Esophagus (tissue), 2 donors: ENCODE measurements at regions not wholly inside any gene's neighbourhood (a gene's known extent, or its start where the extent isn't known, plus 50 kb on each side); places are given as distances from the start of the nearest gene placed in this dataset.

Experiments used
- H3K27ac ChIP-seq, 2 donors: one replicate each; pipeline ENCODE4 v1.5.1; 2013; ENCODE audit warnings: low read depth in 2 of 2, mild to moderate bottlenecking in 2 of 2, inconsistent platforms in 1 of 2, low read length in 1 of 2, moderate library complexity in 1 of 2
- H3K27me3 ChIP-seq, 2 donors: one replicate each; pipeline ENCODE4 v1.6.1; 2013; ENCODE audit warnings: low read length in 2 of 2, control low read depth in 1 of 2, mild to moderate bottlenecking in 1 of 2; ENCODE audit not compliant: insufficient read depth in 2 of 2, control insufficient read depth in 1 of 2
- H3K36me3 ChIP-seq, 2 donors: one replicate each; pipeline ENCODE4 v1.6.1; 2013; ENCODE audit warnings: low read length in 1 of 2; ENCODE audit not compliant: control insufficient read depth in 2 of 2, insufficient read depth in 2 of 2
- H3K4me1 ChIP-seq, 2 donors: one replicate each; pipeline ENCODE4 v1.6.1; 2013; ENCODE audit warnings: low read length in 1 of 2; ENCODE audit not compliant: control insufficient read depth in 2 of 2, insufficient read depth in 2 of 2
- H3K4me3 ChIP-seq, 2 donors: one replicate each; pipeline ENCODE4 v1.5.1; 2013; ENCODE audit warnings: low read length in 2 of 2, mild to moderate bottlenecking in 2 of 2, low read depth in 1 of 2, moderate library complexity in 1 of 2
- H3K9me3 ChIP-seq, 2 donors: one replicate each; pipeline ENCODE4 v1.6.1; 2013; ENCODE audit warnings: mild to moderate bottlenecking in 2 of 2, low read depth in 1 of 2, low read length in 1 of 2, moderate library complexity in 1 of 2; ENCODE audit not compliant: control insufficient read depth in 2 of 2, insufficient read depth in 1 of 2
- WGBS, 2 donors: extraction: QIAGEN DNeasy Blood & Tissue Kit; methylation state at CpG; one replicate each; pipeline ENCODE4 v1.1.7; 2013; 5-methylcytosine and 5-hydroxymethylcytosine counted together
- donor health status: healthy with polysubstance abuse.
- donor health status: Bipolar disorder and iron deficiency.

DNA sequence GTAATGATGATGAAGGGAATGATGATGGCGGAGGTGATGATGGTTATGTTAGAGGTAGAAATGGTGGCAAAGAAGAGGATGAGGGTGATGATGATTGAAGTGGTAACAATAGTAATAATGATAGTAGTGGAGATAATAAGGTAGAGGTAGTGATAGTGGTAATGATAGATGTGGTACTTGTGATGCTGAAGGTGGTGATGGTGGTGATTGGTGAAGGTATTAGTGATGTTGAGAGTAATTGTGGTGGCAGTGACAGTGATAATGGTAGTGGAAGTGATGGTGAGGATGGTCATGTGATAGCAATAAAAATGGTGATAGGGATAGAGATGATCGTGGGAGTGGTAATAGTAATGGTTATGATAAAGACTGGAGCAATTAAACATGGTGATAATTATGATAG, 108.8 kb downstream of the EFNB1 start:
- Histone ChIP-seq H3K27me3 (peaks cover 0 to 7% of the 10 kb centered on the region in 2 donors), H3K36me3 (no peaks in the 10 kb centered on the region), H3K27ac (no peak overlapping the region), H3K4me3 (no peak overlapping the region), H3K4me1 (peaks cover 0 to 2% of the 10 kb centered on the region in 2 donors), H3K9me3 (peaks cover 0 to 2% of the 10 kb centered on the region in 2 donors)
- WGBS, 2 donors, result 87 to 94% methylated on average over 2 of the region's 2 CpGs

DNA sequence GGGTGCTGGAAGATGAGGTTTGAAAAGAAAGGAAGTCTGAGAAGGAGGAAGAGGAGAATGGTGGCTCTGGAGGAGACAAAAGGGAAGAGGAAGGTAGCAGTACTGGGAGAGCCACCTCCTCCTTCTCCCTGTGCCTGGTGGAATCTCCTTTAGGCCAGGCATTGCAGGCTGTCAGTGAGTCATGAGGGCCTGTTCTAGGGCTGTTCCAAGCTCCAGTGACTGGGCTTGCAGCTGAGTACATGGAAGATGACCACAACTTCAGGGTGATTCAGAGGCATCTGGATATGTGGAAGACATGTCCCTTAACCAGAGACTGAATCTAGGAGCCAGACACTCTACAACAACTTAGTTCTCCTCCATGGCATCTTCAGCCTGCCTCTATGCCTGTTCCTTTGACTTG, 107.8 kb downstream of the EFNB1 start:
- no peak overlapping the region for H3K27ac ChIP-seq
- no peaks in the 10 kb centered on the region for H3K36me3 ChIP-seq
- H3K4me3 ChIP-seq, result no peak overlapping the region
- peaks cover 0 to 4% of the 10 kb centered on the region in 2 donors for H3K27me3 ChIP-seq
- H3K4me1 ChIP-seq, result peaks cover 0 to 2% of the 10 kb centered on the region in 2 donors
- H3K9me3 ChIP-seq, result peaks cover 0 to 2% of the 10 kb centered on the region in 2 donors

DNA sequence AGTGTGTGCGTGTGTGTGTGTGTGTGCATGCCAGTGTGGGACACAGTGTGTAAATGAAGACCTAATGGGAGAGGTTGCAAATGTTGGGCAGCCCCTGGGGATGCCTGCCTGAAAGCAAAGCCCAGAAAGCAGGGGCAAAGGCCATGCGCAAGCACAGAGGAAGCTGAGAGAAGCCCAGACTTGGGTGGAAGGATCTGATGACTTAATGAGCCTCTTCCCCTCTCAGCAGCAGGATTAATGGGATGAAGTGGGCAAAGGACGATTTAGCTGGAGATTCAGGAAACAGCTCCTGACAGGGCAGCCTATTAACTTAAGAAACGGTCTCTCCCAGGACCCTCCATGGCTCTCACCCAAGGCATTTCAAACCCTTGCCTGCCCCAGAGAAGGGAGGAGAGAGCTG, 107.3 kb downstream of the EFNB1 start:
- H3K4me3 ChIP-seq, result no peak overlapping the region
- WGBS, 2 donors, result 77 to 80% methylated on average over 4 of the region's 4 CpGs
- H3K27me3 ChIP-seq, result peaks cover 0 to 4% of the 10 kb centered on the region in 2 donors
- H3K36me3 ChIP-seq, result no peaks in the 10 kb centered on the region
- peaks cover 0 to 2% of the 10 kb centered on the region in 2 donors for H3K9me3 ChIP-seq
- H3K4me1 ChIP-seq, result peaks cover 0 to 4% of the 10 kb centered on the region in 2 donors
- H3K27ac ChIP-seq, result no peak overlapping the region

DNA sequence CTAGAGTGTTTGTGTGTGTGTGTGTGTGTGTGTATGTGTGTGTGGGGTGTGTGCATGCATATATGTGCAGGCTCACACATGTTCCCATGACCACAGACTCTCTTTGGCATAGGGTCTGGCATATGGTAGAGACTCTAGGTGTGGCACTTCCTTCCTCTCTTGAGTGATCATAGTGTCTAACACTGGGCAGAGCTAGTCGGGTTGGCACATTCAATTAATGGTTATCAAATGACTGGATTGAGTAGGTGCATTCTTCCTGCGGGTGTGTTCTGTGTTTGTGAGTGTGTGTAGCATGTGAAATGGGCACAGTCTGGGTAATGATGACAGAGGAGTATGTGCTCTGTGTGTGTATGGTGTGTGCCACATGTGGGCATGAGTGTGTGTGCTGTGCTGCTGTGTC, 106.5 kb downstream of the EFNB1 start:
- H3K9me3 ChIP-seq, result peaks cover 0 to 2% of the 10 kb centered on the region in 2 donors
- H3K27ac ChIP-seq, result no peak overlapping the region
- 48 to 51% methylated on average over 2 of the region's 2 CpGs for WGBS, 2 donors

DNA sequence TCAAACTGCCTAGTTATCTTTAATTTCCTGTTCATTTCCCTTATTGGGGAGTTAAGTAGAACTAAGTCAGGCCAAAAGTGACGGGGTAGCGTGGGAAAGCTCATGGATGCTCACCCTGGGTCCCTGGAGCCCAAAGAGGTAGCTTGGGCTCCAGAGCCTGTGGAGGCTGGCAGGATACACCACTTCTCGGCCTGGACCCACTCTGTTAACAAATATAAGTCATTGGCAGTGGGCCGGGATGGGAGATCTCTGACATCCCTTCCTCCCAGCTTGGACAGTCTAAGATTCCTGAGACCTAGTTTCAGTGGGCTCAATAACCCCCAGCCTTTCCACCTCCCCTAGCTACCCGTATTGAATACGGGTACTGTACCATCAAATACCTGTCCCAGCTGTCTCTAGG, 106.1 kb downstream of the EFNB1 start:
- WGBS, 2 donors, result 85 to 92% methylated on average over 6 of the region's 6 CpGs
- H3K9me3 ChIP-seq, result peaks cover 0 to 1% of the 10 kb centered on the region in 2 donors
- peaks cover 0 to 8% of the 10 kb centered on the region in 2 donors for H3K4me1 ChIP-seq
- H3K36me3 ChIP-seq, result no peaks in the 10 kb centered on the region
- H3K27ac ChIP-seq, result no peak overlapping the region
- no peak overlapping the region for H3K4me3 ChIP-seq
- H3K27me3 ChIP-seq, result peaks cover 0 to 2% of the 10 kb centered on the region in 2 donors

More for the DNA sequence above, 106.5 kb downstream of the EFNB1 start:
- peaks cover 0 to 8% of the 10 kb centered on the region in 2 donors for H3K4me1 ChIP-seq
- H3K4me3 ChIP-seq, result no peak overlapping the region
- H3K27me3 ChIP-seq, result peaks cover 0 to 4% of the 10 kb centered on the region in 2 donors
- H3K36me3 ChIP-seq, result no peaks in the 10 kb centered on the region

DNA sequence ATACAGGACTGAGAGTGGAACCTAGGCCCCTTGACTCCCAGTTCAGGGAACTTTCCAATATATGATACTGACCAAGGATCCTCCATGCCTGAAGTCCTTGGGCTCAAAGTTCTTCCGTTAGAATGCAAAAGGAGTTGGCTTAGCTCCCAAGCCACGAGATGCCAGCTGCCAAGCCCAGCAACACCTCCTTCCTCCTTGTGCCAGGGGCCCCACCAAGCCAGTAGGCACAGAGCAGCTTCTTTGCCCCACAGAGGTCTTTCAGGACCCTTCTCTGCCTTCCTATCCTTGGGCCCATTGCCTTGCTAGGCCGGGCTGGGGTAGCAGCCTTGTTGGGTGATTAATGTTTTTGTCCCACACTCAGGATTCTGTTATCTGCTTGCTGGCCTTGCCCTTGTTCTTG, 105.6 kb downstream of the EFNB1 start:
- Histone ChIP-seq H3K4me1 (peaks cover 0 to 11% of the 10 kb centered on the region in 2 donors), H3K4me3 (no peak overlapping the region), H3K9me3 (no peaks in the 10 kb centered on the region), H3K27me3 (no peaks in the 10 kb centered on the region), H3K27ac (no peak overlapping the region), H3K36me3 (no peaks in the 10 kb centered on the region)
- 51% methylated on average over 3 of the region's 3 CpGs for WGBS, 2 donors

DNA sequence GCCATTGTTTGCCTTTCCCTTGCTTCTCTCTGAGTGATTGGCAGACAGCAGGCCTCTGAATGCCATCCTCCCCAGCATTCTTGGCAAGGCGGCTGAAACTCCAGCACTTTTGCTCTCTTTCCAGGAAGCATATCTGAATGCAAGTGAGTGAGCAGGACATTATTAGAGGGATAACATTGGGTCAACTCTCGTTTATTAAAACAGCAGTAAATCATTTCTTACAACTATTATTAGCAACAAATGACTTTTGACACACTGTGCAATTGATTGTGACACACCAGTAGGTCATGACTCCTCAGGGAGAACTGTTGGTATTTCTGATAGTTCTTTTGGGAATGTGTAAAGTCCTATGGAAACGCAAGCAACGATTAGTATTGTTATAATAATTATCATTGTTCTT, 103.8 kb downstream of the EFNB1 start:
- Histone ChIP-seq H3K9me3 (no peaks in the 10 kb centered on the region), H3K27me3 (no peaks in the 10 kb centered on the region), H3K4me1 (peaks cover 0 to 11% of the 10 kb centered on the region in 2 donors), H3K4me3 (no peak overlapping the region), H3K36me3 (no peaks in the 10 kb centered on the region), H3K27ac (no peak overlapping the region)
- WGBS, 2 donors, result 67 to 69% methylated on average over 4 of the region's 4 CpGs

DNA sequence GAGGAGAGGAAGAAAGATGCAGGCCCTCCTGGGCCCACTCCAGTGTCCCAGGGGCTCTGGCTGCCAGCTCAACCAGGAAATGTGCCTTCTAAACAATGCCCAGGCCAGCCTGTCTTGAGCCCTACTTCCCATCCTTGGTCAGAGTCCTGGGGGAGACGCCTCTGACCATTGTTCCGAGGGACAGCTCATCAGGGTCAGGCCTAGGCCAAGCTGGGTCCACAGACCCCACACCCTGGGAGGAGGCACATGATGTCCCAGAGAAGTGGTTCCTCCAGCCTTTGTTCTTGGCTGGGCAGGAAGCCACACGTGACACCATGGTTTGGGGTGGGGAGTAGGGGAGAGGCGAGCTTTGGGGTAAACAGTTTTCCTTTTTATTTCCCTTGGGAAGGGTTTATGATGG, 102.5 kb downstream of the EFNB1 start:
- H3K4me1 ChIP-seq, result peaks cover 0 to 11% of the 10 kb centered on the region in 2 donors

DNA sequence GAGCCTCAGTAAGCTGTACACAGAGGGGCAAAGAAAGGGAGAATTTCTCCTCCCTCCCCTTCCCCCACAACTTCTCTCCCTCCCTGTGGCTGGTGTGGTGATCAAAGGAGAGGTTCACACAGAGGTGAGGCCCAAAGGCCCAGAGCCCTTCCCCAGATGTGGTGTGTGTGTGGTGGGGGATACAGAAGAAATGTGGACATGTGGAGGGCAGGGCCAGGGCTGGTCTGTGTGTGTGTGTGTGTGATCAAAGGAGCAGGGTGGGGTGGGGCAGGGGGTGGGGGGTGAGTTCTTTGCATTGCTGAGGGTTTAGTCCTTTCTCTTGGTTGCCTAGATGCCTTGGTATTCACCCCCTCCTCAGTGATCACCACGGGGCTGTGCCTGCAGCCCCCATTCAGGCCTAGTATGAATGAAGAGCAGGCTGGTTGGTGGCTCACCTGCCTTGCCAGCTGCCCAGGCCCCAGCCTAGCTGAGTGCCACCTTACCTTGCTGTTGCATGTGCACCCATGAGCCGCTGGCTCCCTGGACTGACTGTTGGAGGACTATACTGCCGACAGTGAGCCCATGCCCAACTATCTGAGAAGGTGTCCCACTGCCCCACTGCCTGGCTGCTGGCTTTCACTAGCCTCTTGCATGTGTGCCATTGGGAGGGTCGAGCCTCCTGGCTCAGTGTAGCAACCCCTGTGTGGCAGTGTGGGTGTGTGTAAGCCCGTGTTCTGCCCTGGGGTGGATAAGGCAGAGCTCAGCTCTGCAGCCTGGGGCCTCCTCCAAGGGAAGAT, 101.9 kb downstream of the EFNB1 start:
- Histone ChIP-seq H3K27ac (no peak overlapping the region), H3K4me1 (peaks cover 0 to 11% of the 10 kb centered on the region in 2 donors), H3K27me3 (no peaks in the 10 kb centered on the region), H3K4me3 (no peak overlapping the region), H3K9me3 (no peaks in the 10 kb centered on the region), H3K36me3 (no peaks in the 10 kb centered on the region)
- WGBS, 2 donors, result 60 to 73% methylated on average over 5 of the region's 5 CpGs

More for the DNA sequence above, 102.5 kb downstream of the EFNB1 start:
- Histone ChIP-seq H3K36me3 (no peaks in the 10 kb centered on the region), H3K4me3 (no peak overlapping the region), H3K27ac (no peak overlapping the region), H3K9me3 (no peaks in the 10 kb centered on the region), H3K27me3 (no peaks in the 10 kb centered on the region)
- 65 to 72% methylated on average over 4 of the region's 4 CpGs for WGBS, 2 donors
